HCT116 (cell line): ENCODE measurements at regions not wholly inside any gene's neighbourhood (a gene's known extent, or its start where the extent isn't known, plus 50 kb on each side); places are given as distances from the start of the nearest gene placed in this dataset.

Experiments
- ATAC-seq: fragments of 200-7000 bp; cut with Tn5 transposase; 2 replicates; pipeline ENCODE4 v1.9.1; 2020; ENCODE audit warnings: mild to moderate bottlenecking, moderate library complexity
- BruUV-seq: library from RNA; stranded (reverse); fragments of 400-500 nt; replicated peaks from 2 replicates; lab custom pipeline; 2021; lab: Mats Ljungman, UMichigan
- CTCF ChIA-PET: fragments of 300-600 bp; sonication (Branson Sonifier 250); formaldehyde crosslinking; loops from one replicate; lab custom pipeline; 2021; ENCODE audit warnings: antibody characterized with exemption; lab: Charles Lee
- POLR2A ChIA-PET: fragments of 300-600, 350-600 bp; sonication (Branson Sonifier 250); formaldehyde crosslinking; loops from one replicate; lab custom pipeline; 2021; ENCODE audit warnings: antibody characterized with exemption; lab: Charles Lee
- RAD21 ChIA-PET, 2 experiments: fragments of 300-600 bp; sonication (Branson Sonifier 250); formaldehyde crosslinking; loops; one replicate each; lab custom pipeline; 2023; ENCODE audit warnings: low total read pairs in 2 of 2; ENCODE audit not compliant: uncharacterized antibody in 2 of 2, unreplicated experiment in 2 of 2, low non-redundant PET in 1 of 2; lab: Charles Lee
- DNase-seq: peaks from one replicate; pipeline ENCODE4 v3.0.0-alpha.2; 2010; ENCODE audit warnings: low read depth, low spot score
- H2AFZ ChIP-seq: fragments of 200-600 bp; shearing (Covaris generic), sonication (generic); 2 replicates; pipeline ENCODE4 v1.6.1; 2017; ENCODE audit warnings: low read depth, mixed run types, mixed read lengths, antibody characterized with exemption, low read length; ENCODE audit not compliant: poor library complexity, severe bottlenecking
- H3K27ac ChIP-seq: 2 replicates; pipeline ENCODE4 v1.5.1; 2012; ENCODE audit warnings: low read depth, low read length
- H3K27me3 ChIP-seq: fragments of 200-600 bp; sonication (generic); 2 replicates; pipeline ENCODE4 v1.6.1; 2016; ENCODE audit warnings: mixed run types, low read length, mixed read lengths; ENCODE audit not compliant: insufficient read depth
- H3K36me3 ChIP-seq, 2 experiments: fragments of 200-500 bp in 1 of 2; fragments of 200-600 bp in 1 of 2; sonication (Bioruptor generic) in 1 of 2; sonication (generic) in 1 of 2; 2 replicates each; pipeline versions ENCODE4 v1.5.1 to v1.6.1; 2014 to 2016; ENCODE audit warnings: low read length in 2 of 2, inconsistent platforms in 1 of 2, mixed read lengths in 1 of 2, mixed run types in 1 of 2; ENCODE audit not compliant: insufficient read depth in 2 of 2, control insufficient read depth in 1 of 2
- H3K4me1 ChIP-seq, 2 experiments: fragments of 200-600 bp in 1 of 2; sonication (generic) in 1 of 2; 2 replicates each; pipeline versions ENCODE4 v1.5.1 to v1.6.1; 2012 to 2017; ENCODE audit warnings: low read length in 2 of 2, inconsistent platforms in 1 of 2, mild to moderate bottlenecking in 1 of 2, mixed read lengths in 1 of 2, mixed run types in 1 of 2, moderate library complexity in 1 of 2; ENCODE audit not compliant: insufficient read depth in 2 of 2, control insufficient read depth in 1 of 2
- H3K4me2 ChIP-seq: fragments of 200-600 bp; sonication (generic); 2 replicates; pipeline ENCODE4 v1.6.1; 2017; ENCODE audit warnings: mixed run types, low read length, mixed read lengths
- H3K4me3 ChIP-seq, 2 experiments: fragments of 200-600 bp in 1 of 2; sonication (generic) in 1 of 2; replicated peaks in 1 of 2; 2 replicates each; pipeline ENCODE4 v1.5.1; 2011 to 2016; ENCODE audit warnings: low read length in 2 of 2, control low read depth in 1 of 2, low read depth in 1 of 2, mild to moderate bottlenecking in 1 of 2, mixed read lengths in 1 of 2, mixed run types in 1 of 2
- H3K79me2 ChIP-seq: fragments of 200-600 bp; sonication (generic); 2 replicates; pipeline ENCODE4 v1.6.1; 2017; ENCODE audit warnings: mild to moderate bottlenecking, mixed run types, low read length, moderate library complexity, mixed read lengths; ENCODE audit not compliant: insufficient read depth
- H3K9ac ChIP-seq: fragments of 200-600 bp; sonication (generic); 2 replicates; pipeline ENCODE4 v1.6.1; 2016; ENCODE audit warnings: low read length, mixed read lengths
- H3K9me2 ChIP-seq: fragments of 200-600 bp; sonication (generic), shearing (Covaris generic); 2 replicates; pipeline ENCODE4 v1.6.1; 2017; ENCODE audit warnings: mixed run types, mild to moderate bottlenecking, moderate library complexity; ENCODE audit not compliant: insufficient read depth
- H3K9me3 ChIP-seq, 2 experiments: fragments of 200-500 bp in 1 of 2; fragments of 200-600 bp in 1 of 2; sonication (Bioruptor generic) in 1 of 2; sonication (generic) in 1 of 2; 2 replicates each; pipeline ENCODE4 v1.6.1; 2014 to 2017; ENCODE audit warnings: low read length in 2 of 2, mixed read lengths in 2 of 2, inconsistent platforms in 1 of 2, low read depth in 1 of 2, mild to moderate bottlenecking in 1 of 2, mixed run types in 1 of 2, moderate library complexity in 1 of 2; ENCODE audit not compliant: control insufficient read depth in 1 of 2, insufficient read depth in 1 of 2
- H4K20me1 ChIP-seq: fragments of 200-600 bp; sonication (generic), shearing (Covaris generic); 2 replicates; pipeline ENCODE4 v1.6.1; 2017; ENCODE audit warnings: mixed run types, mild to moderate bottlenecking, moderate library complexity; ENCODE audit not compliant: insufficient read depth
- CEBPB ChIP-seq: IDR thresholded peaks from 2 replicates; pipeline ENCODE4 v1.6.1; 2012; ENCODE audit warnings: low read depth
- CTCF ChIP-seq, 3 experiments: fragments of 200-600 bp in 1 of 3; sonication (generic) in 1 of 3; IDR thresholded peaks in 2 of 3; conservative IDR thresholded peaks in 1 of 3; 2 replicates each; pipeline ENCODE4 v1.5.1; 2012 to 2017; ENCODE audit warnings: low read depth in 2 of 3, low read length in 2 of 3, antibody characterized with exemption in 1 of 3, borderline replicate concordance in 1 of 3, control low read depth in 1 of 3, mild to moderate bottlenecking in 1 of 3, mixed read lengths in 1 of 3, mixed run types in 1 of 3, moderate library complexity in 1 of 3; ENCODE audit not compliant: insufficient read depth in 1 of 3
- ELF1 ChIP-seq: IDR thresholded peaks from 2 replicates; pipeline ENCODE4 v1.6.1; 2012; ENCODE audit warnings: low read depth, borderline replicate concordance
- EZH2 ChIP-seq: fragments of 200-600 bp; sonication (generic); IDR thresholded peaks from 2 replicates; pipeline ENCODE4 v1.6.1; 2017; ENCODE audit warnings: antibody characterized with exemption, mixed run types
- EZH2phosphoT487 ChIP-seq: fragments of 200-600 bp; IDR thresholded peaks from 2 replicates; pipeline ENCODE4 v1.6.1; 2018; ENCODE audit warnings: antibody characterized with exemption, borderline replicate concordance
- JUND ChIP-seq: IDR thresholded peaks from 2 replicates; pipeline ENCODE4 v1.6.1; 2012
- RAD21 ChIP-seq: IDR thresholded peaks from 2 replicates; pipeline ENCODE4 v1.6.1; 2012; ENCODE audit warnings: low read depth, mild to moderate bottlenecking
- REST ChIP-seq: IDR thresholded peaks from 2 replicates; pipeline ENCODE4 v1.6.1; 2012; ENCODE audit warnings: low read depth
- SP1 ChIP-seq: IDR thresholded peaks from 2 replicates; pipeline ENCODE4 v1.6.1; 2012; ENCODE audit warnings: low read depth
- SRF ChIP-seq: IDR thresholded peaks from 2 replicates; pipeline ENCODE4 v1.6.1; 2012; ENCODE audit warnings: low read depth
- YY1 ChIP-seq: IDR thresholded peaks from 2 replicates; pipeline ENCODE4 v1.6.1; 2011; ENCODE audit warnings: low read length, low read depth, moderate library complexity, mild to moderate bottlenecking; ENCODE audit not compliant: insufficient replicate concordance; ENCODE audit errors: extremely low read depth
- ZNF274 ChIP-seq: fragments of 200-500 bp; sonication (Bioruptor generic); IDR thresholded peaks from 2 replicates; pipeline ENCODE4 v1.6.1; 2014; ENCODE audit warnings: mild to moderate bottlenecking, low read depth, low read length, inconsistent platforms
- intact Hi-C: fragments of 100-400 bp; cut with micrococcal nuclease; formaldehyde crosslinking; loops from 2 replicates; pipeline ENCODE4 v1.10.0; 2022
- TF ChIP-seq, protein P1 (sequence below): IDR thresholded peaks from 2 replicates; pipeline ENCODE4 v1.6.1; 2012
- TF ChIP-seq, protein P2 (sequence below): IDR thresholded peaks from 2 replicates; pipeline ENCODE4 v1.6.1; 2012

GRCh38 chr9:126558051-126558665 lies 55.6 kb upstream of the LMX1B start:
- H3K27ac ChIP-seq: no peak overlapping the region
- H3K4me3 ChIP-seq: no peak overlapping the region
- BruUV-seq: no TSS peak
- ChIA-PET RAD21 (interaction anchor here (0.6 to 1.5 kb wide), 6 partner anchors 9 to 1020 kb away, joined by 3 to 7 read pairs (median 4); no protein-coding TSS in a partner anchor), POLR2A (no interaction called here), CTCF (interaction anchor here (0.6 to 5.9 kb wide), 22 partner anchors 9 to 1150 kb away, joined by 3 to 84 read pairs (median 4); no protein-coding TSS in a partner anchor)
- ATAC-seq (peak; percentile 94), DNase-seq (peak; percentile 39)
- H3K9me3 ChIP-seq: no peaks in the 10 kb centered on the region
- no peak overlapping the region for H3K9ac ChIP-seq
- no peak for TF ChIP-seq REST
- no peak for TF ChIP-seq EZH2
- peak; percentile 89 for TF ChIP-seq RAD21
- TF ChIP-seq ELF1: no peak
- TF ChIP-seq SP1: no peak
- peak; percentile 89 to 99 (median 95) for TF ChIP-seq CTCF (IDR thresholded peaks at IDR 0.05 in 2 of 3, conservative IDR thresholded peaks at IDR 0.05 in 1 of 3; ENCODE audit: borderline replicate concordance in 1 of 3, insufficient read depth in 1 of 3, low read depth in 2 of 3, low read length in 2 of 3)
- no peak for TF ChIP-seq ZNF274
- no peak for TF ChIP-seq CEBPB
- TF ChIP-seq EZH2phosphoT487: no peak
- TF ChIP-seq, protein P1, sequence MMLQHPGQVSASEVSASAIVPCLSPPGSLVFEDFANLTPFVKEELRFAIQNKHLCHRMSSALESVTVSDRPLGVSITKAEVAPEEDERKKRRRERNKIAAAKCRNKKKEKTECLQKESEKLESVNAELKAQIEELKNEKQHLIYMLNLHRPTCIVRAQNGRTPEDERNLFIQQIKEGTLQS: no peak
- no peak for TF ChIP-seq JUND
- TF ChIP-seq, protein P2, sequence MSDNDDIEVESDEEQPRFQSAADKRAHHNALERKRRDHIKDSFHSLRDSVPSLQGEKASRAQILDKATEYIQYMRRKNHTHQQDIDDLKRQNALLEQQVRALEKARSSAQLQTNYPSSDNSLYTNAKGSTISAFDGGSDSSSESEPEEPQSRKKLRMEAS: no peak
- TF ChIP-seq SRF: no peak
- TF ChIP-seq YY1: peak; percentile 25
- H3K27me3 ChIP-seq: peaks cover 29% of the 10 kb centered on the region
- intact Hi-C loops: loop anchor here (1.0 to 5.0 kb wide), 3 partner anchors 41 to 224 kb away; no protein-coding TSS in a partner anchor
- no peak overlapping the region for H2AFZ ChIP-seq
- H3K79me2 ChIP-seq: no peaks in the 10 kb centered on the region
- no peak overlapping the region for H3K4me2 ChIP-seq
- no peaks in the 10 kb centered on the region for H3K36me3 ChIP-seq
- no peaks in the 10 kb centered on the region for H4K20me1 ChIP-seq
- no peaks in the 10 kb centered on the region for H3K4me1 ChIP-seq
- no peaks in the 10 kb centered on the region for H3K9me2 ChIP-seq
